WERI-Rb-1 (cell line): ENCODE measurements at regions not wholly inside any gene's neighbourhood (a gene's known extent, or its start where the extent isn't known, plus 50 kb on each side); places are given as distances from the start of the nearest gene placed in this dataset.
"Not testable (repeated sequence)": the region's sequence is repeated elsewhere in the genome, so short reads cannot be mapped to it uniquely, and the experiment has no call there.

Source experiments
- DNase-seq: peaks from one replicate; pipeline ENCODE4 v3.0.0-alpha.2; 2020
- H3K27ac ChIP-seq: fragments of 250-450 bp; sonication (Bioruptor Pico); 2 replicates; pipeline ENCODE4 v1.5.1; 2020; ENCODE audit warnings: mild to moderate bottlenecking, moderate library complexity
- H3K27me3 ChIP-seq: fragments of 250-450 bp; sonication (Bioruptor Pico); 2 replicates; pipeline ENCODE4 v1.5.1; 2021; ENCODE audit warnings: mild to moderate bottlenecking, low read depth, moderate library complexity; ENCODE audit not compliant: insufficient read depth, severe bottlenecking
- H3K36me3 ChIP-seq: fragments of 250-450 bp; sonication (Bioruptor Pico); 2 replicates; pipeline ENCODE4 v1.5.1; 2020; ENCODE audit warnings: mild to moderate bottlenecking, moderate library complexity
- H3K4me3 ChIP-seq: 2 replicates; pipeline ENCODE4 v1.5.1; 2011; ENCODE audit warnings: low read depth, mild to moderate bottlenecking, control low read depth, low read length
- H3K9me3 ChIP-seq: fragments of 250-450 bp; sonication (Bioruptor Pico); 2 replicates; pipeline ENCODE4 v1.5.1; 2021; ENCODE audit warnings: mild to moderate bottlenecking, moderate library complexity; ENCODE audit not compliant: severe bottlenecking
- TF ChIP-seq, protein P1 (sequence below): IDR thresholded peaks from 2 replicates; pipeline ENCODE4 v1.5.1; 2011; ENCODE audit warnings: low read depth, mild to moderate bottlenecking, control low read depth, inconsistent platforms, low read length

DNA sequence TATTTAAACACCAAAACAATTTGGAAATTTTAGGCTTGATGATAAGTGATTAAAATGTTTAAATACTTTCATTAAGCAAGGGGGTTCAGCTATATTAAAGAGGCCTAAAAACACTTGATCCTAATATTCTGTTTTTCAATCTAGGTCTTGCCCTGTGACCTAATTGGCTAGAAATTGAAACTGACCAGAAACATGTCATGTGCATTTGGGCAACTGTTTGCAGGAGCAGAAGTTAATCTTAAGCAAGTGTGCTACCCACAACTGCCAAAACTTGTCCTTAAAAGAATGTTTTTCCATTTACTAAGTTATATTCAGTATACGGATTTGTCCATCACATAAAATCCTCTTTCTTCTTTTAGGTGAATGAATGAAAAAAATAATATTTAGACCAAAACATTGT is 167.3 kb downstream of the PPP1R3A start:
- no peak for DNase-seq
- Histone ChIP-seq H3K36me3 (no peaks in the 10 kb centered on the region), H3K4me3 (no peak overlapping the region), H3K27ac (no peak overlapping the region), H3K9me3 (no peaks in the 10 kb centered on the region), H3K27me3 (no peaks in the 10 kb centered on the region)
- TF ChIP-seq, protein P1, sequence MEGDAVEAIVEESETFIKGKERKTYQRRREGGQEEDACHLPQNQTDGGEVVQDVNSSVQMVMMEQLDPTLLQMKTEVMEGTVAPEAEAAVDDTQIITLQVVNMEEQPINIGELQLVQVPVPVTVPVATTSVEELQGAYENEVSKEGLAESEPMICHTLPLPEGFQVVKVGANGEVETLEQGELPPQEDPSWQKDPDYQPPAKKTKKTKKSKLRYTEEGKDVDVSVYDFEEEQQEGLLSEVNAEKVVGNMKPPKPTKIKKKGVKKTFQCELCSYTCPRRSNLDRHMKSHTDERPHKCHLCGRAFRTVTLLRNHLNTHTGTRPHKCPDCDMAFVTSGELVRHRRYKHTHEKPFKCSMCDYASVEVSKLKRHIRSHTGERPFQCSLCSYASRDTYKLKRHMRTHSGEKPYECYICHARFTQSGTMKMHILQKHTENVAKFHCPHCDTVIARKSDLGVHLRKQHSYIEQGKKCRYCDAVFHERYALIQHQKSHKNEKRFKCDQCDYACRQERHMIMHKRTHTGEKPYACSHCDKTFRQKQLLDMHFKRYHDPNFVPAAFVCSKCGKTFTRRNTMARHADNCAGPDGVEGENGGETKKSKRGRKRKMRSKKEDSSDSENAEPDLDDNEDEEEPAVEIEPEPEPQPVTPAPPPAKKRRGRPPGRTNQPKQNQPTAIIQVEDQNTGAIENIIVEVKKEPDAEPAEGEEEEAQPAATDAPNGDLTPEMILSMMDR = no peak

DNA sequence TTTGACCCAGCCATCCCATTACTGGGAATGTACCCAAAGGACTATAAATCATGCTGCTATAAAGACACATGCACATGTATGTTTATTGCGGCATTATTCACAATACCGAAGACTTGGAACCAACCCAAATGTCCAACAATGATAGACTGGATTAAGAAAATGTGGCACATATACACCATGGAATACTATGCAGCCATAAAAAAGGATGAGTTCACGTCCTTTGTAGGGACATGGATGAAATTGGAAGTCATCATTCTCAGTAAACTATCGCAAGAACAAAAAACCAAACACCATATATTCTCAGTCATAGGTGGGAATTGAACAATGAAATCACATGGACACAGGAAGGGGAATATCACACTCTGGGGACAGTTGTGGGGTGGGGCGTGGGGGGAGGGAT is 170.4 kb downstream of the PPP1R3A start:
- not testable (repeated sequence) for H3K4me3 ChIP-seq, DNase-seq, H3K36me3 ChIP-seq, H3K9me3 ChIP-seq, H3K27me3 ChIP-seq, H3K27ac ChIP-seq

GRCh38 chr7:113742946-113743431 is 175.8 kb downstream of the PPP1R3A start:
- H3K9me3 ChIP-seq, H3K27ac ChIP-seq, H3K36me3 ChIP-seq, DNase-seq, H3K4me3 ChIP-seq, H3K27me3 ChIP-seq: not testable (repeated sequence)

- H3K36me3 ChIP-seq = no peaks in the 10 kb centered on the region
- no peak for DNase-seq
- TF ChIP-seq, protein P1 = no peak
- no peak overlapping the region for H3K27ac ChIP-seq
- H3K27me3 ChIP-seq = no peaks in the 10 kb centered on the region
- no peak overlapping the region for H3K4me3 ChIP-seq
- no peaks in the 10 kb centered on the region for H3K9me3 ChIP-seq
These were observed 176.4 kb downstream of the PPP1R3A start for GRCh38 chr7:113742377-113742776.

DNA sequence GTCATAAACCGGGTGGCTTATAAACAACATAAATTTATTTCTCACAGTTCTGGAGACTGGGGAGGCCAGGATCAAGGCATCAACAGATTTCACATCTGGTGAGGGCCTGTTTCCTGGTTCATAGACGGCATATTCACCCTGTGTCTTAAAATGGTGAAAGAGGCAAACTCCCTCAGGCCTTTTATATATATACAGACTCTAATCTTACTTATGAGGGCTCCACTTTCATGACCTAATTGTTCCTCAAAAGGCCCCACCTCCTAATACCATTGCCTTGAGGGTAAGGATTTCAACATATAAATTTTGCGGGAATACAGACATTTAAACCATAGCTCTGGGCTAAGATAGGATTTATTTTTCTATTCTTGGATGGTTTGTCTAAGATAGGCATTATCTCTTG is 187.2 kb downstream of the PPP1R3A start:
- DNase-seq = no peak
- TF ChIP-seq, protein P1 = no peak
- H3K36me3 ChIP-seq = no peaks in the 10 kb centered on the region

DNA sequence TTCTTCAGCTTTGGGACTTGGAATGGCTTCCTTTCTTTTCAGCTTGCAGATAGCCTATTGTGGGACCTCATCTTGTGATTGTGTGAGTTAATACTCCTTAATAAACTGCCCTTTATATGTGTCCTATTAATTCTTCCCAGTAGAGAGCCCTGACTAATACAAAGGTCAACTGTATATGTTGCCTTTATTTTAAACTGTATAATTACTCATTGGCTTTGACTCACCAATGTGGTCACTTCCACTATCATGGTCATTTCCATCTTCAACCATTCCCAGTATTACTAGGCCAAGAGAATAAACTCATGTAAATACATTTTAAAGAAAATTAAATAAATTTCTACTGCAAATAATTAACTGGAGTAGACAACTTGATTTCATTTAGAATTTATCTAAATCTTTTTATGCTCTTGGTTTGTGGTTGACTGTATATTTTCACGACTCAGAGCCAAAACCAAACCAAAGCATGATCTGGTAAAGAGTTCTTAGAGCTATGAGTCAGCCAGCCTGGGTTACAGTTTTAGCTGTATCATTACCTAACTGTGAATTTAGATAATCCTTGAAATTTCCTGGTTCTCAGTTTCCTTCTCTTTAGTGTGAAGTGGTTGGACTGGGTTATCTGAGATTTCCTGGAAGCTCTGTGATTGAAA is 188.4 kb downstream of the PPP1R3A start:
- DNase-seq = no peak

More for the DNA sequence above, 187.2 kb downstream of the PPP1R3A start:
- Histone ChIP-seq H3K27ac (no peak overlapping the region), H3K4me3 (no peak overlapping the region), H3K9me3 (no peaks in the 10 kb centered on the region), H3K27me3 (no peaks in the 10 kb centered on the region)

More for the DNA sequence above, 188.4 kb downstream of the PPP1R3A start:
- H3K27me3 ChIP-seq = no peaks in the 10 kb centered on the region
- no peak overlapping the region for H3K4me3 ChIP-seq
- no peaks in the 10 kb centered on the region for H3K9me3 ChIP-seq
- TF ChIP-seq, protein P1 = no peak
- no peak overlapping the region for H3K27ac ChIP-seq
- H3K36me3 ChIP-seq = no peaks in the 10 kb centered on the region
